H9 (cell line): ENCODE measurements at regions not wholly inside any gene's neighbourhood (a gene's known extent, or its start where the extent isn't known, plus 50 kb on each side); places are given as distances from the start of the nearest gene placed in this dataset.

ENCODE experiments used
- DNase-seq: peaks from one replicate; pipeline ENCODE4 v3.0.0-alpha.2; 2017
- H2AFZ ChIP-seq: one replicate; pipeline ENCODE4 v1.6.1; 2013; ENCODE audit warnings: mild to moderate bottlenecking, low read length, control low read depth, moderate library complexity
- H2AK5ac ChIP-seq: 2 replicates; pipeline ENCODE4 v1.6.1; 2013; ENCODE audit warnings: low read length, control low read depth, mixed read lengths; ENCODE audit not compliant: insufficient read length
- H2BK120ac ChIP-seq: one replicate; pipeline ENCODE4 v1.6.1; 2013; ENCODE audit warnings: low read depth, mild to moderate bottlenecking, low read length, control low read depth, inconsistent platforms; ENCODE audit not compliant: poor library complexity, severe bottlenecking
- H2BK12ac ChIP-seq: 2 replicates; pipeline ENCODE4 v1.6.1; 2013; ENCODE audit warnings: low read length, control low read depth, mixed read lengths, low read depth; ENCODE audit not compliant: insufficient read length
- H2BK15ac ChIP-seq: 2 replicates; pipeline ENCODE4 v1.6.1; 2013; ENCODE audit warnings: low read depth, low read length, control low read depth
- H2BK20ac ChIP-seq: one replicate; pipeline ENCODE4 v1.6.1; 2013; ENCODE audit warnings: low read depth, mild to moderate bottlenecking, low read length, control low read depth, inconsistent platforms; ENCODE audit not compliant: poor library complexity, severe bottlenecking
- H2BK5ac ChIP-seq: 2 replicates; pipeline ENCODE4 v1.6.1; 2013; ENCODE audit warnings: low read length, control low read depth, mixed read lengths; ENCODE audit not compliant: insufficient read length
- H3K14ac ChIP-seq: 2 replicates; pipeline ENCODE4 v1.6.1; 2013; ENCODE audit warnings: low read length, control low read depth; ENCODE audit not compliant: insufficient read depth
- H3K18ac ChIP-seq: 2 replicates; pipeline ENCODE4 v1.6.1; 2013; ENCODE audit warnings: low read depth, mild to moderate bottlenecking, mixed read lengths, low read length, control low read depth; ENCODE audit not compliant: insufficient read length
- H3K23ac ChIP-seq: 2 replicates; pipeline ENCODE4 v1.6.1; 2013; ENCODE audit warnings: low read length, control low read depth, mixed read lengths, low read depth; ENCODE audit not compliant: insufficient read length
- H3K23me2 ChIP-seq: 2 replicates; pipeline ENCODE4 v1.6.1; 2013; ENCODE audit warnings: low read depth, mild to moderate bottlenecking, mixed read lengths, low read length, control low read depth; ENCODE audit not compliant: insufficient read length, poor library complexity, severe bottlenecking
- H3K27ac ChIP-seq: 2 replicates; pipeline ENCODE4 v1.5.1; 2013; ENCODE audit warnings: low read length, control low read depth, mixed read lengths, low read depth; ENCODE audit not compliant: insufficient read length
- H3K27me3 ChIP-seq: 2 replicates; pipeline ENCODE4 v1.6.1; 2013; ENCODE audit warnings: low read length, control low read depth, inconsistent platforms; ENCODE audit not compliant: insufficient read depth
- H3K4ac ChIP-seq: 2 replicates; pipeline ENCODE4 v1.6.1; 2013; ENCODE audit warnings: low read depth, mild to moderate bottlenecking, control low read depth, inconsistent platforms, low read length, moderate library complexity
- H3K4me1 ChIP-seq: 2 replicates; pipeline ENCODE4 v1.6.1; 2013; ENCODE audit warnings: low read length, control low read depth, inconsistent platforms; ENCODE audit not compliant: insufficient read depth
- H3K4me2 ChIP-seq: 2 replicates; pipeline ENCODE4 v1.6.1; 2013; ENCODE audit warnings: low read length, control low read depth, mixed read lengths; ENCODE audit not compliant: insufficient read length, insufficient read depth
- H3K56ac ChIP-seq: 2 replicates; pipeline ENCODE4 v1.6.1; 2013; ENCODE audit warnings: low read depth, mild to moderate bottlenecking, mixed read lengths, low read length, control low read depth; ENCODE audit not compliant: insufficient read length
- H3K79me1 ChIP-seq: 2 replicates; pipeline ENCODE4 v1.6.1; 2013; ENCODE audit warnings: low read depth, mild to moderate bottlenecking, moderate library complexity, low read length, control low read depth, inconsistent platforms; ENCODE audit not compliant: insufficient read depth, poor library complexity, severe bottlenecking
- H3K79me2 ChIP-seq: 2 replicates; pipeline ENCODE4 v1.6.1; 2013; ENCODE audit warnings: low read length, control low read depth, inconsistent platforms; ENCODE audit not compliant: insufficient read depth
- H3K9ac ChIP-seq: 2 replicates; pipeline ENCODE4 v1.6.1; 2013; ENCODE audit warnings: low read length, control low read depth, mixed read lengths; ENCODE audit not compliant: insufficient read length; ENCODE audit errors: extremely low read depth
- H3K9me3 ChIP-seq: one replicate; pipeline ENCODE4 v1.6.1; 2013; ENCODE audit warnings: low read depth, low read length, inconsistent platforms; ENCODE audit not compliant: control insufficient read depth
- H3T11ph ChIP-seq: one replicate; pipeline ENCODE4 v1.6.1; 2013; ENCODE audit warnings: mild to moderate bottlenecking, low read length, control low read depth, inconsistent platforms
- H4K20me1 ChIP-seq: one replicate; pipeline ENCODE4 v1.6.1; 2013; ENCODE audit not compliant: control insufficient read depth, insufficient read length, insufficient read depth
- H4K5ac ChIP-seq: 2 replicates; pipeline ENCODE4 v1.6.1; 2013; ENCODE audit warnings: low read depth, mild to moderate bottlenecking, mixed read lengths, low read length, control low read depth; ENCODE audit not compliant: insufficient read length
- H4K8ac ChIP-seq: replicated peaks from 2 replicates; pipeline ENCODE4 v1.6.1; 2013; ENCODE audit warnings: low read length, control low read depth, mixed read lengths, low read depth; ENCODE audit not compliant: insufficient read length
- H4K91ac ChIP-seq: 2 replicates; pipeline ENCODE4 v1.6.1; 2013; ENCODE audit warnings: low read depth, mild to moderate bottlenecking, moderate library complexity, mixed read lengths, low read length, control low read depth; ENCODE audit not compliant: insufficient read length
- H3K27ac Mint-ChIP-seq, 3 experiments: 2 replicates in 2 of 3; 3 replicates in 1 of 3; pipeline ENCODE4 v1.8.0; 2020 to 2021; ENCODE audit warnings: mixed read lengths in 3 of 3, mild to moderate bottlenecking in 1 of 3, moderate library complexity in 1 of 3
- H3K27me3 Mint-ChIP-seq: 2 replicates; pipeline ENCODE4 v1.8.0; 2021; ENCODE audit warnings: low read depth, mild to moderate bottlenecking, moderate library complexity, mixed read lengths
- H3K36me3 Mint-ChIP-seq, 3 experiments: 2 replicates in 2 of 3; 3 replicates in 1 of 3; pipeline ENCODE4 v1.8.0; 2020 to 2021; ENCODE audit warnings: low read depth in 3 of 3, mixed read lengths in 3 of 3; ENCODE audit not compliant: insufficient read depth in 1 of 3
- H3K4me1 Mint-ChIP-seq, 2 experiments: 2 replicates each; pipeline ENCODE4 v1.8.0; 2020; ENCODE audit warnings: mixed read lengths in 2 of 2
- H3K4me3 Mint-ChIP-seq, 2 experiments: 2 replicates in 1 of 2; 3 replicates in 1 of 2; pipeline ENCODE4 v1.8.0; 2020 to 2021; ENCODE audit warnings: mild to moderate bottlenecking in 2 of 2, mixed read lengths in 2 of 2, moderate library complexity in 1 of 2
- H3K9me3 Mint-ChIP-seq, 2 experiments: 2 replicates in 1 of 2; 3 replicates in 1 of 2; pipeline ENCODE4 v1.8.0; 2020; ENCODE audit warnings: mild to moderate bottlenecking in 2 of 2, mixed read lengths in 2 of 2, moderate library complexity in 1 of 2
- TF ChIP-seq, protein P1 (sequence below): fragments of 200-600 bp; sonication (generic); conservative IDR thresholded peaks from 3 replicates; pipeline ENCODE4 v1.8.0; 2021; ENCODE audit warnings: antibody characterized with exemption, mild to moderate bottlenecking

GRCh38 chr7:84908196-84908793, 278.6 kb downstream of the SEMA3D start:
- Histone ChIP-seq H4K5ac (no peak overlapping the region), H3K79me1 (no peaks in the 10 kb centered on the region), H4K8ac (no peak overlapping the region), H3K79me2 (no peaks in the 10 kb centered on the region), H3K9ac (no peak overlapping the region), H3K14ac (no peak overlapping the region), H4K91ac (no peak overlapping the region), H2AFZ (no peak overlapping the region), H3K27ac (no peak overlapping the region), H2BK120ac (no peak overlapping the region), H3K4ac (no peak overlapping the region), H3K18ac (no peak overlapping the region), H2BK5ac (no peak overlapping the region), H4K20me1 (no peaks in the 10 kb centered on the region), H3K23me2 (no peaks in the 10 kb centered on the region), H3K4me2 (no peak overlapping the region), H3K9me3 (no peaks in the 10 kb centered on the region), H3K27me3 (no peaks in the 10 kb centered on the region), H2BK20ac (no peak overlapping the region), H3K4me1 (no peaks in the 10 kb centered on the region; the same call in 1 of the 2 replicates), H3K56ac (no peak overlapping the region), H2BK12ac (no peak overlapping the region), H2BK15ac (no peak overlapping the region), H3T11ph (no peak overlapping the region), H3K23ac (no peak overlapping the region), H2AK5ac (no peak overlapping the region)
- Mint-ChIP-seq H3K27ac (no peak overlapping the region), H3K4me3 (no peak overlapping the region), H3K9me3 (no peaks in the 10 kb centered on the region), H3K36me3 (no peaks in the 10 kb centered on the region), H3K4me1 (peaks cover 22 to 31% of the 10 kb centered on the region in 2 experiments), H3K27me3 (no peaks in the 10 kb centered on the region)
- no peak for DNase-seq
- TF ChIP-seq, protein P1, sequence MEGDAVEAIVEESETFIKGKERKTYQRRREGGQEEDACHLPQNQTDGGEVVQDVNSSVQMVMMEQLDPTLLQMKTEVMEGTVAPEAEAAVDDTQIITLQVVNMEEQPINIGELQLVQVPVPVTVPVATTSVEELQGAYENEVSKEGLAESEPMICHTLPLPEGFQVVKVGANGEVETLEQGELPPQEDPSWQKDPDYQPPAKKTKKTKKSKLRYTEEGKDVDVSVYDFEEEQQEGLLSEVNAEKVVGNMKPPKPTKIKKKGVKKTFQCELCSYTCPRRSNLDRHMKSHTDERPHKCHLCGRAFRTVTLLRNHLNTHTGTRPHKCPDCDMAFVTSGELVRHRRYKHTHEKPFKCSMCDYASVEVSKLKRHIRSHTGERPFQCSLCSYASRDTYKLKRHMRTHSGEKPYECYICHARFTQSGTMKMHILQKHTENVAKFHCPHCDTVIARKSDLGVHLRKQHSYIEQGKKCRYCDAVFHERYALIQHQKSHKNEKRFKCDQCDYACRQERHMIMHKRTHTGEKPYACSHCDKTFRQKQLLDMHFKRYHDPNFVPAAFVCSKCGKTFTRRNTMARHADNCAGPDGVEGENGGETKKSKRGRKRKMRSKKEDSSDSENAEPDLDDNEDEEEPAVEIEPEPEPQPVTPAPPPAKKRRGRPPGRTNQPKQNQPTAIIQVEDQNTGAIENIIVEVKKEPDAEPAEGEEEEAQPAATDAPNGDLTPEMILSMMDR: no peak
